Gastrocnemius medialis (tissue), 4 donors: ENCODE measurements at regions not wholly inside any gene's neighbourhood (a gene's known extent, or its start where the extent isn't known, plus 50 kb on each side); places are given as distances from the start of the nearest gene placed in this dataset.

ENCODE experiments used
- POLR2A ChIP-seq, 2 donors: fragments of 450-650 bp; IDR thresholded peaks; one replicate each; pipeline ENCODE4 v1.6.1; 2017; ENCODE audit warnings: antibody characterized with exemption in 2 of 2, mild to moderate bottlenecking in 2 of 2, moderate library complexity in 2 of 2
- TF ChIP-seq, protein P1 (sequence below), 5 experiments: fragments of 450-650 bp in 3 of 5; fragments of 200-600 bp in 2 of 5; sonication (generic) in 2 of 5; IDR thresholded peaks in 4 of 5; conservative IDR thresholded peaks in 1 of 5; 1 replicate in 4 of 5; 2 replicates in 1 of 5; pipeline ENCODE4 v1.5.1; 2016 to 2019; ENCODE audit warnings: antibody characterized with exemption in 5 of 5, mild to moderate bottlenecking in 3 of 5, moderate library complexity in 3 of 5

- TF ChIP-seq, protein P1, sequence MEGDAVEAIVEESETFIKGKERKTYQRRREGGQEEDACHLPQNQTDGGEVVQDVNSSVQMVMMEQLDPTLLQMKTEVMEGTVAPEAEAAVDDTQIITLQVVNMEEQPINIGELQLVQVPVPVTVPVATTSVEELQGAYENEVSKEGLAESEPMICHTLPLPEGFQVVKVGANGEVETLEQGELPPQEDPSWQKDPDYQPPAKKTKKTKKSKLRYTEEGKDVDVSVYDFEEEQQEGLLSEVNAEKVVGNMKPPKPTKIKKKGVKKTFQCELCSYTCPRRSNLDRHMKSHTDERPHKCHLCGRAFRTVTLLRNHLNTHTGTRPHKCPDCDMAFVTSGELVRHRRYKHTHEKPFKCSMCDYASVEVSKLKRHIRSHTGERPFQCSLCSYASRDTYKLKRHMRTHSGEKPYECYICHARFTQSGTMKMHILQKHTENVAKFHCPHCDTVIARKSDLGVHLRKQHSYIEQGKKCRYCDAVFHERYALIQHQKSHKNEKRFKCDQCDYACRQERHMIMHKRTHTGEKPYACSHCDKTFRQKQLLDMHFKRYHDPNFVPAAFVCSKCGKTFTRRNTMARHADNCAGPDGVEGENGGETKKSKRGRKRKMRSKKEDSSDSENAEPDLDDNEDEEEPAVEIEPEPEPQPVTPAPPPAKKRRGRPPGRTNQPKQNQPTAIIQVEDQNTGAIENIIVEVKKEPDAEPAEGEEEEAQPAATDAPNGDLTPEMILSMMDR (IDR thresholded peaks at IDR 0.05 in 4 of 5, conservative IDR thresholded peaks at IDR 0.05 in 1 of 5), result no peak
- TF ChIP-seq POLR2A (IDR thresholded peaks at IDR 0.05), result no peak
These were observed 414.1 kb upstream of the SALL1 start for GRCh38 chr16:51565184-51565583.
